Kidney tubule cell (primary cell): ENCODE measurements at regions not wholly inside any gene's neighbourhood (a gene's known extent, or its start where the extent isn't known, plus 50 kb on each side); places are given as distances from the start of the nearest gene placed in this dataset.
"Not testable (repeated sequence)": the region's sequence is repeated elsewhere in the genome, so short reads cannot be mapped to it uniquely, and the experiment has no call there.

Experiments used
- DNase-seq: peaks from one replicate; pipeline ENCODE4 v3.0.0-alpha.2; 2018; ENCODE audit warnings: low spot score

DNA sequence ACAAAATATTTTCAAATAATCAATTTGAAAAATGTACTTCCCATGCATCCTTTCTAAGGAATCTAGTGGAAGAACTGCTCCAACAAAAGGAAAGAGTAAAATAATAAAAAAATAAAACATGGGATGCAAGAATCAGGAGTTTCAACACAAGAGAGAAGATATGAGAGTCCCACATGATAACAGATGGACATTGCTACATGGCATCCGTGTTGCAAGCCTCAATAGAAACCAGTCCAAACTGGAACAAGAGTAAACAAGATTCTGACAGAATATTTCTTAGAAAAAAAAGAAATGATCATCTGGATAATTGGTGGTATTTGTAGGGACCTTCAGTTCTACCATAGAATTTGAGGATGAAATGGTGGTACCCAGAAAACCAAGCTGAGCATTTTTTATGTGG, 186.8 kb downstream of the FRK start:
- DNase-seq = no peak

DNA sequence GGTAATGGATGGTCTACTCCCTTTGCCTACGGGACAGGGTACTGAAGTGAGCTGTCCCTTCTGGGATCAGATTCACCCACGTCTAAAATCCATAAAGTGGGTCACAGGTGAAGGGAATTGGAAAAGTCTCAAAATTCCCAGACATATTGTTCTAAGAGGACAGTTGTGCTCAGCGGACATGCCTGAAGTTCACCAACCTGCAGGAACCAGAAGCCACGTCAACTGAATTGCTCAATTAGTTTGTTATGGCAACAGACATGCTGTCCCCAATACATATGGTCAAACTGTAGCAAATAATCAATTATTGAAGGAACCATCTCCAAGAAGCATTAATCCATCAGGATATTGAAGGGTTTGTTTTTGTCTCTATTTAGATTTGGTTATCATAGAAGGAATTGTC, 190.2 kb downstream of the FRK start:
- DNase-seq = no peak

DNA sequence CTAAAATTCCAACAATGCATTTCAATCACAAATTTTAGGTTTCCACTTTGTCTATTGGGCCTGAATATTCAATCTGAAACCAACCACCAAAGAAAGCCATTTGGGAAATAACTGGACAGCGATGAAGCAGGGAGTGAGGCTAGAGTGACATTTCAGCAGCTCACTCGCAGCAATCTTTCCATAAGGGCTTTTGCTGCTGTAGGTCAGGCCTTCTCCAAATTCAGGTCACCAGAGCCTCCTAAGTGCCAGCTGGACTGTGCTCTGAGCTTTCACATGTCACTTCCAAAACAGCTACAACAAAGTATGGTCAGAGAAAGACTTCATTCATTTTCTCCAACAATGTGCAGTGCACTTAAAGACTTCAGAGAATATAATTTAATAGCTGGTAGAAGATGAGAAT, 194.8 kb downstream of the FRK start:
- DNase-seq = no peak

- peak; percentile 1 for DNase-seq
Observed at GRCh38 chr6:115863211-115863610, 197.5 kb downstream of the FRK start.

DNA sequence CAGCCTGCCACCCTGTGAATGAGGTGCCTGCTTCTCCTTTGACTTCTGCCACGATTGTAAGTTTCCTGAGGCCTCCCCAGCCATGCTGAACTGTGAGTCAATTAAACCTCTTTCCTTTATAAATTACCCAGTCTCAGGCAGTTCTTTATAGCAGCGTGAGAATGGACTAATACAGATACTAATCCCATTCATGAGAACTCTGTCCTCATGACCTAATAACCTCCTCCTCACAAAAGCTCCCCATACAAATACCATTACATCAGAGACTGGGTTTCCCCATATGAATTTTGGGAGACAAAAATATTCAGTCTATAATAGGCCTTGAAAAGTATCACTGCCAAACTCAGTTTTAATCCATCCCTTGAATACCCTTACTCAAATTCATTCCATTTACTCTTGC, 199.0 kb downstream of the FRK start:
- DNase-seq = not testable (repeated sequence)

GRCh38 chr6:115859577-115859976, 201.1 kb downstream of the FRK start:
- not testable (repeated sequence) for DNase-seq

DNA sequence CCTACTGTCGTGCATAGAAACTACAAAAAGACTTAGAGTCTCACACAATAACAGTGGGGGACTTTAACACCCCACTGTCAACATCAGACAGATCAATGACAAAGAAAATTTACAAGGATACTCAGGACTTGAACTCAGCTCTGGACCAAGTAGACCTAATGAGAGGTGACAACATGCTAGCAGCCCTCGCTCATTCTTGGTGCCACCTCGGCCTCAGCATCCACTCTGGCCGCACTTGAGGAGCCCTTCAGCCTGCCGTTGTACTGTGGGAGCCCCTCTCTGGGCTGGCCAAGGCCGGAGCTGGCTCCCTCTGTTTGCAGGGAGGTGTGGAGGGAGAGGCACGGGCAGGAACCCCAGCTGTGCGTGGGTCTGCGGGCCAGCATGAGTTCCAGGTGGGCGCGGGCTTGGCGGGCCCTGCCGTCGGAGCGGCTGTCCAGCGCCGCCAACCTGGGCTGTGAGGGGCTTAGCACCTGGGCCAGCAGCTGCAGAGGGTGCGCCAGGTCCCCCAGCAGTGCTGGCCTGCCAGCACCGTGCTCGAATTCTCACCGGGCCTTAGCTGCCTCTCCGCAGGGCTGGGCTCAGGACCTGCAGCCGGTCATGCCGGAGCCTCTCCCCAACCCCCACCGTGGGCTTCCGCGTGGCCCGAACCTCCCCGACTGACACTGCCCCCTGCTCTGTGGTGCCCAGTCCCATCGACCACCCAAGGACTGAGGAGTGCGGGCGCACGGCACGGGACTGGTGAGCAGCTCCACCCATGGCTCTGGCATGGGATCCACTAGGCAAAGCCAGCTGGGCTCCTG, 205.6 kb downstream of the FRK start:
- no peak for DNase-seq

DNA sequence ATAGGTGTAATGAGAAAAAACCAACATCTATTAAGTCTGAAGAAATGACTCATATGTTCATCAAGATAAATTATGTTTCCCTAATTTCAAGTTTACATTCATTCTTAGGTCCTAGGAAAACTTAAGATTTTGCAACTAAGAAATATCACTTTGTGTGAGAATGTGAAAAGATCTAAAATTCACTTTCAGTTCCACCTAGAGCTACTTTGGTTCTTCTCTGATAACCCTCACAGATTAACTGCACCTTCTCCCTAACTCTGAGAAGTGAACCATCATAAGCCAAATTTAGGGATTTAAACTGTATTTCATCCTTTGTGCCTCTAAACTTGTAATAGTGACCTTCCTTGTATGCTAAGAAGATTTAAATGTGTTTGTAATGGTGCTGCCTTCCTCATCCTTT, 213.0 kb downstream of the FRK start:
- DNase-seq = no peak

DNA sequence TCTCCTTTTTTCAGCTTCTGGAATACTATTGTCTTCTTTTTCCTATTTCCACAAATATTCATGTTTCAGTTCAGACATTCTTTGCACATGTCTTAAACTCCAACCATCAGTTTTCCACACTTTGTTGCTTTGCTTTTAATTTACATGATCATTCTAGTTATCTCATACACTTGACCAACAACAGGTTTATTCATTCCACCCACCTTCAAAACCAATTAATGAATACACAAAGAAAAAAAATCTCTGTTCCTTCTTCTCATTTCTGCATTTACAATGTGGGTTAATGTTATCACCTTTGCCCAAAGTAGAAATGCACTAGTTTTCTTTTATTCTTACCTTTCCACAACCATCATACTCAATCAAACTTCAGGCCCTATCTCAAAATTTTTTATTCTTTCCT, 216.7 kb downstream of the FRK start:
- DNase-seq = no peak

DNA sequence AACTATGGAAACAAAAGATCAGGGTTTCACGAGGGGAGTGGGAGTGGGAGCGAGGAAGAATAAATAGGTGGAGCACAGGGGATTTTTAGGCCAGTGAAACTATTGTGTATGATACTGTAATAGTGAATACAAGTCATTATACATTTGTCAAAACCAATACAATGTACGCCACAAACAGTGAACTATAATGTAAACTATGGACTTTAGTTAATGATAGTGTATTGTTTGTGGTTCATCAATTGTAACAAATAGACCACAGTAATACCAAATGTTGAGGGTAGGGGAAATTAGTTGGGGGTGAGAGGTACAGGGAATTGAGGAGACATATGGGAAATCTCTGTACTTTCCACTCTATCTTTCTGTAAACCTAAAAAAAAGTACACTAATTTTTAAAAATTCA, 218.4 kb downstream of the FRK start:
- DNase-seq = no peak

DNA sequence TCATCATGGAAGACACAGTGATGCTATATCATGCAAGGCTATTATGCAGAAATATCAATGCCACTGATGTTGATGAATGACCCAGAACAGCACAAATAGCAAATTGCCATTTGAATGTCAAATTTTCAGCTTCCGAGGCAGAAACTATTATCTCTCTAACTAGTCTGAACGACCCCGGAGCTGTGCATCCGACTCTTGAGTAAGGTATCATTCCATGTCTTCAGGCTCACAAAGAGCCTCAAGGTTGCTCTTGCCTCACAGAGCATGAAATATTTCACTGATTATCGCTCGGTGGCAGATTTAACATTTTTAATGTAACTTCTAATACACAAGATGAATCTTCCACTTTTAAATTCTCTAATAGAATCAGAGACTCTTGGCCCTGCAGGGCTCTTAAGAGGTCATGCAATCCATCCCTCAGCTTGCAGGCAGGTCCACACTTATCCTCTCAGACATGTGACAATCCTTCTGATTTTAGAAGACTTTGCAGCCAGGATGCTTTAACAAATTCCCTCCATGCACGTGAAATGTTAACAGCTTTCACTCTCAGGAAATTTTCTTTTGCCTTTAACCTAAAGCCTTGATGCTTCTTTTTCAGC, 221.0 kb downstream of the FRK start:
- DNase-seq = no peak

GRCh38 chr6:115838763-115839401, 221.8 kb downstream of the FRK start:
- peak; percentile 54 for DNase-seq

DNA sequence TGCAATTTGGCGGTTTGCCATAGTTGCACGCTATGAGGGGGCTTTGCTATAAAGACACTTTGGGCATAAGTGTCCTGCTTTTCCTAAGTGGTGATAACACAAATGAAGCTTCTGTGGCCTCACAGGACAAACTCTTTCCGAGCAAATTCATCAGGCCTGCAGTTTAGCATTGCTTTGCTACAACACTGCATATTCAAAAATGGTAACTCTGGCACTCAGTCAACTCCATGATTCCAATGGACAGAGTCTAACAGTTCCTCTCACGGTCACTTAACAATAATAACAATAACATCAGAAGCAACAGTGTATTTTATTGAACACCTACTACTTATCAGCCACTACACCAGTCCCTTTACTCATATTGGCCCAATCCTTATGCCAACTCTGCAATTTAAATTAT, 222.5 kb downstream of the FRK start:
- DNase-seq = no peak

- DNase-seq = not testable (repeated sequence)
Observed at GRCh38 chr6:115836374-115836773, 224.3 kb downstream of the FRK start.

DNA sequence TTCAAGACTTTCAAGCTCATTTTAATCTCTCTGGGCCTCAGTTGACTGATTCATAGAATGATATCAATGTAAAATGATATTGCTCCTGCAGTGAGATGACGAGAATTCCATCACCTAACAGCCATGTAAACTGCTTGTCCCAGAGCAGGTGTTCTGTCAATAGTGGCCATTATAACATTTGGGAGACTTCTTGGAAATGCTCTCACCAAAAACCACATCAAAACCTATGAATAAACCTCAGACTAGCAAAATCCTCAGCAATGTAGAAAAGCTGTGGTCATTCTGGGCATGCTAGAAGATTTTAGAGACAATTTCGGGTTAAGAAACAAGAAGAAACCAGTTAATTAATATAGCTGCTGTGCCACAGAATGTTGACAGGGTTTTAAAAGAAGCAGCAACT, 225.4 kb downstream of the FRK start:
- no peak for DNase-seq

GRCh38 chr6:115834542-115834941, 226.1 kb downstream of the FRK start:
- DNase-seq = not testable (repeated sequence)

- no peak for DNase-seq
Observed at GRCh38 chr6:115832786-115833185, 227.9 kb downstream of the FRK start.

DNA sequence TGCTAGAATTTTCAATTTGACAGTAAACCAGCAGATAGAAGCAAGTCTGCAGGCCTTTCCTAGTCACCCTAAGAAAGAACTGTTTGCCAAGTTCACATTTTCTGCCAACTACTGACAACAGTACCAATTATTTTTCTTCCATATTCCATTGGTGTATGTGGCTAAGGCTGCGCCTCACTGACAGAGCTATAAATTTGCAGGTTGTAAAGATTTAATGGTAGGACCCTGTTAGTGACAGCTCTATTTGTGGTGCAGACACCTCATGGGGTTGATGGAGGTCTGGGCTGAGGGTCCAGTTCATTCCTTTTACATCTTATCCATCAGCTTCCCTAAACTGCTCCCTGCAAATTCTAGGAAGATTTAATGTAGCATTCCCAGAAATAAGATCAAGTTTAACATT, 228.5 kb downstream of the FRK start:
- no peak for DNase-seq

- DNase-seq = peak; percentile 66
Observed at GRCh38 chr6:115830895-115831294, 229.8 kb downstream of the FRK start.

GRCh38 chr6:115821798-115822197, 238.9 kb downstream of the FRK start:
- no peak for DNase-seq

- no peak for DNase-seq
Observed at GRCh38 chr6:115819506-115819905, 241.2 kb downstream of the FRK start.

GRCh38 chr6:115817161-115817560, 243.5 kb downstream of the FRK start:
- no peak for DNase-seq

DNA sequence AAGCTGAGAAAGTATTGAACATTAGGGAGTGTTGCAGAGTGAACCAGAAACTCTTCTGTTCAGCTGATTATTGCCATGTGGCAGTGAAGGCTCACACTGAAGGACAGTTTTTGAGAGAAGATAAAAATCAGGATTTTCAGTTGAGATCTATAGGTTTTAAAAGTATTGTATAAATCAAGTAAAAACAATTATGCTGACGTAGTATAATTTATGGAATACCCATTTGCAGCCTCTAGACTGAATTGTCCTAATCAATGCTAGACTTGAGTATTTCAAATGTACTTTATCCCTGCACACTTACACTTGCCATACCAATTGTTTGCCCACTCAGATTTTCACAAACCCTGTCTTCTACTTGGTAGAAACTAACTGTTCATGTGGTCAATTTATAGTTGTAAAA, 245.8 kb downstream of the FRK start:
- no peak for DNase-seq
